ENCODE measurements at regions not wholly inside any gene's neighbourhood (a gene's known extent, or its start where the extent isn't known, plus 50 kb on each side); places are given as distances from the start of the nearest gene placed in this dataset.

- Histone ChIP-seq H3K4me1 (no peaks in the 10 kb centered on the region), H3K27ac (no peak overlapping the region), H3K36me3 (no peaks in the 10 kb centered on the region), H3K4me3 (no peak overlapping the region), H3K9me3 (no peaks in the 10 kb centered on the region), H3K27me3 (no peaks in the 10 kb centered on the region)
- TF ChIP-seq POLR2A (IDR thresholded peaks at IDR 0.05): no peak
- no peak for TF ChIP-seq CTCF (IDR thresholded peaks at IDR 0.05)
- no peak for DNase-seq
Measured at GRCh38 chr3:80096909-80097308, 329.1 kb upstream of the ROBO1 start.

- DNase-seq: no peak
- TF ChIP-seq POLR2A (IDR thresholded peaks at IDR 0.05): no peak
- TF ChIP-seq CTCF (IDR thresholded peaks at IDR 0.05): no peak
- H3K36me3 ChIP-seq: no peaks in the 10 kb centered on the region
- H3K27me3 ChIP-seq: no peaks in the 10 kb centered on the region
- no peaks in the 10 kb centered on the region for H3K9me3 ChIP-seq
- no peaks in the 10 kb centered on the region for H3K4me1 ChIP-seq
- H3K27ac ChIP-seq: no peak overlapping the region
- no peak overlapping the region for H3K4me3 ChIP-seq
Measured at GRCh38 chr3:80094589-80094988, 326.8 kb upstream of the ROBO1 start.

GRCh38 chr3:80087767-80088166 is 320.0 kb upstream of the ROBO1 start:
- Histone ChIP-seq H3K9me3 (no peaks in the 10 kb centered on the region), H3K4me3 (no peak overlapping the region), H3K36me3 (no peaks in the 10 kb centered on the region), H3K27ac (no peak overlapping the region), H3K4me1 (no peaks in the 10 kb centered on the region), H3K27me3 (no peaks in the 10 kb centered on the region)
- no peak for DNase-seq
- TF ChIP-seq CTCF (IDR thresholded peaks at IDR 0.05) (no peak), POLR2A (IDR thresholded peaks at IDR 0.05) (no peak)

- no peaks in the 10 kb centered on the region for H3K4me1 ChIP-seq
Measured at GRCh38 chr3:80086426-80086825, 318.6 kb upstream of the ROBO1 start.

DNA sequence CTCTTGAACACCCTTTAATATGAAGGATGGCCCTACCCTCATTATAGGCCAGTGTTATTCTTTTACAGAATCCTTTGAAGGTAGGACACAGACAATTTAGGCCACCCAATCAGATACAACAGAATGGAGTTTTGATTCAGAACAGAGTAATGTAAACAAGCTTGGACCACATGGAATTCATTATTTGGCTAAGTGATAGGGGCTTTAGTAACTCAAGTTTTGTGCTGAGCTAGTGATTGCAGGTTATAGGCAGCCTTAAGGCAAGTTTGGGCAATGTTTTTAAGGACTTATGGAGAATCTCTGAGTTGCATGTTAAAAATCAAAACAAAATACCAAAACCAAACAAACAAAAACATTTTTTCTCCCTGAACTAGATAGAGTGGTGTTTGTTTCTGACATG is 312.1 kb upstream of the ROBO1 start:
- TF ChIP-seq POLR2A (IDR thresholded peaks at IDR 0.05): no peak
- no peak for TF ChIP-seq CTCF (IDR thresholded peaks at IDR 0.05)
- DNase-seq: no peak

More at GRCh38 chr3:80086426-80086825, 318.6 kb upstream of the ROBO1 start:
- no peak for DNase-seq
- Histone ChIP-seq H3K4me3 (no peak overlapping the region), H3K36me3 (no peaks in the 10 kb centered on the region), H3K27ac (no peak overlapping the region), H3K27me3 (no peaks in the 10 kb centered on the region), H3K9me3 (no peaks in the 10 kb centered on the region)
- TF ChIP-seq CTCF (IDR thresholded peaks at IDR 0.05): no peak
- no peak for TF ChIP-seq POLR2A (IDR thresholded peaks at IDR 0.05)

DNA sequence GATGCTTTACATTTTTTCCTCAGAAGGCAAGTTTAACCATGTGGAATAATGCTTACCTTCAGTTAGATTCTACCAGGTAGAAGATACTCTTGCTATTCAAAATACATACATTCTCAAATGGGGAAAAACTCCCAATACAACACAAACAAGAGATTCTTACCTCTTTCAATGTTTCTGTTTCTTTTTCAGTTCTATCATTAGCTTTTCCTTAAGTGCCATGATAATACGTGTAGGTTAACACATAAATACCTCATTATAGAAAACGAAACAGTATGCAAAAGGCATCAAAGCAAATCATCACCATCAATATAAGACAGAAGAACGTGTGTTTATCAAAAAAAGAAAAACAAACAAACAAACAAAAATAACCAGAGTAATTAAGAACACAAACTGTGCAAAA is 300.7 kb upstream of the ROBO1 start:
- no peak for DNase-seq
- H3K27me3 ChIP-seq: no peaks in the 10 kb centered on the region
- H3K4me3 ChIP-seq: no peak overlapping the region
- H3K9me3 ChIP-seq: no peaks in the 10 kb centered on the region
- H3K4me1 ChIP-seq: no peaks in the 10 kb centered on the region
- TF ChIP-seq POLR2A (IDR thresholded peaks at IDR 0.05): no peak
- TF ChIP-seq CTCF (IDR thresholded peaks at IDR 0.05): no peak
- no peak overlapping the region for H3K27ac ChIP-seq
- H3K36me3 ChIP-seq: no peaks in the 10 kb centered on the region

More for the DNA sequence above, 312.1 kb upstream of the ROBO1 start:
- no peaks in the 10 kb centered on the region for H3K4me1 ChIP-seq
- no peaks in the 10 kb centered on the region for H3K36me3 ChIP-seq
- H3K4me3 ChIP-seq: no peak overlapping the region
- H3K27ac ChIP-seq: no peak overlapping the region
- H3K9me3 ChIP-seq: no peaks in the 10 kb centered on the region
- H3K27me3 ChIP-seq: no peaks in the 10 kb centered on the region

Measured in Peyer's patch (tissue), 4 donors.